Psoas muscle (tissue), 7 donors: ENCODE measurements at regions not wholly inside any gene's neighbourhood (a gene's known extent, or its start where the extent isn't known, plus 50 kb on each side); places are given as distances from the start of the nearest gene placed in this dataset.

ENCODE experiments used
- ATAC-seq, 4 donors: fragments of 200-7000 bp; cut with Tn5 transposase; one replicate each; pipeline ENCODE4 v1.9.1; 2020; ENCODE audit warnings: moderate library complexity in 3 of 4, mild to moderate bottlenecking in 2 of 4
- DNase-seq, 2 donors: peaks; one replicate each; pipeline ENCODE4 v3.0.0-alpha.2; 2020
- H3K27ac ChIP-seq: fragments of 200-600 bp; one replicate; pipeline ENCODE4 v1.8.0; 2022
- H3K27me3 ChIP-seq, 3 donors: fragments of 200-600 bp in 1 of 3; one replicate each; pipeline versions ENCODE4 v1.6.1 to v1.8.0; 2013 to 2022; ENCODE audit warnings: low read length in 2 of 3, mild to moderate bottlenecking in 2 of 3, moderate library complexity in 1 of 3; ENCODE audit not compliant: insufficient read depth in 3 of 3
- H3K36me3 ChIP-seq, 2 donors: fragments of 200-600 bp in 1 of 2; one replicate each; pipeline versions ENCODE4 v1.6.1 to v1.8.0; 2013 to 2022; ENCODE audit warnings: low read depth in 1 of 2, mild to moderate bottlenecking in 1 of 2, moderate library complexity in 1 of 2; ENCODE audit not compliant: insufficient read depth in 1 of 2
- H3K4me1 ChIP-seq: fragments of 200-600 bp; one replicate; pipeline ENCODE4 v1.8.0; 2022
- H3K4me3 ChIP-seq: fragments of 200-600 bp; one replicate; pipeline ENCODE4 v1.8.0; 2022; ENCODE audit warnings: mild to moderate bottlenecking
- H3K9me3 ChIP-seq: fragments of 200-600 bp; one replicate; pipeline ENCODE4 v1.8.0; 2022
- CTCF ChIP-seq: fragments of 200-600 bp; IDR thresholded peaks from one replicate; pipeline ENCODE4 v1.8.0; 2022; ENCODE audit warnings: antibody characterized with exemption
- WGBS, 3 donors: extraction: QIAGEN DNeasy Blood & Tissue Kit; methylation state at CpG; one replicate each; pipeline versions ENCODE4 v1.1.6 to v1.1.7; 2013; 5-methylcytosine and 5-hydroxymethylcytosine counted together
- intact Hi-C, 2 donors: fragments of 100-400 bp; cut with DNase I; formaldehyde crosslinking; loops; one replicate each; pipeline versions ENCODE4 v1.11.0 to v1.14.2; 2022
- donor health status: healthy with polysubstance abuse.
- donor health status: DM: no; HTN: no; CAD: no; lungs with moderate emphysema.
- donor health status: Bipolar disorder and iron deficiency.
- donor health status: healthy.
- donor health status: DM: yes; HTN: yes; CAD: no.
- donor health status: DM: no; HTN: no; CAD: no.
- donor health status: DM: yes; HTN: yes; CAD: no.

- no peaks in the 10 kb centered on the region for H3K9me3 ChIP-seq
- DNase-seq (no peak), ATAC-seq (no peak)
- no peaks in the 10 kb centered on the region for H3K27me3 ChIP-seq
- no peaks in the 10 kb centered on the region for H3K36me3 ChIP-seq
- H3K4me1 ChIP-seq = no peaks in the 10 kb centered on the region
- TF ChIP-seq CTCF = no peak
- no peak overlapping the region for H3K27ac ChIP-seq
- H3K4me3 ChIP-seq = no peak overlapping the region
- WGBS, 3 donors = 64 to 78% (median 78%) methylated on average over 3 of the region's 3 CpGs
- intact Hi-C loops = no loop called here
Measured at GRCh38 chr5:162382839-162383238, 315.3 kb downstream of the GABRG2 start.

GRCh38 chr5:162384225-162384624 lies 316.7 kb downstream of the GABRG2 start:
- Histone ChIP-seq H3K27me3 (no peaks in the 10 kb centered on the region), H3K4me1 (no peaks in the 10 kb centered on the region), H3K27ac (no peak overlapping the region), H3K4me3 (no peak overlapping the region), H3K9me3 (no peaks in the 10 kb centered on the region), H3K36me3 (no peaks in the 10 kb centered on the region)
- DNase-seq (no peak), ATAC-seq (no peak)
- 48 to 64% (median 55%) methylated on average over 2 of the region's 2 CpGs for WGBS, 3 donors
- no peak for TF ChIP-seq CTCF
- intact Hi-C loops = no loop called here

GRCh38 chr5:162391833-162392232 lies 324.3 kb downstream of the GABRG2 start:
- WGBS, 3 donors = 74 to 78% (median 77%) methylated on average over 4 of the region's 4 CpGs
- Histone ChIP-seq H3K4me1 (no peaks in the 10 kb centered on the region), H3K27ac (no peak overlapping the region), H3K9me3 (peaks cover 4% of the 10 kb centered on the region), H3K27me3 (no peaks in the 10 kb centered on the region), H3K4me3 (no peak overlapping the region), H3K36me3 (no peaks in the 10 kb centered on the region)
- TF ChIP-seq CTCF = no peak
- DNase-seq (no peak), ATAC-seq (no peak)
- intact Hi-C loops = no loop called here

- ATAC-seq (no peak), DNase-seq (no peak)
- intact Hi-C loops = no loop called here
- Histone ChIP-seq H3K9me3 (peaks cover 4% of the 10 kb centered on the region), H3K27ac (no peak overlapping the region), H3K36me3 (no peaks in the 10 kb centered on the region), H3K4me3 (no peak overlapping the region), H3K4me1 (no peaks in the 10 kb centered on the region), H3K27me3 (no peaks in the 10 kb centered on the region)
- TF ChIP-seq CTCF = no peak
Measured at GRCh38 chr5:162392336-162392735, 324.8 kb downstream of the GABRG2 start.

- Histone ChIP-seq H3K9me3 (peaks cover 4% of the 10 kb centered on the region), H3K4me1 (no peaks in the 10 kb centered on the region), H3K27ac (no peak overlapping the region), H3K36me3 (no peaks in the 10 kb centered on the region), H3K27me3 (no peaks in the 10 kb centered on the region), H3K4me3 (no peak overlapping the region)
- intact Hi-C loops = no loop called here
- TF ChIP-seq CTCF = no peak
- WGBS, 3 donors = 47 to 64% (median 49%) methylated on average over 4 of the region's 4 CpGs
- ATAC-seq (peak in 2 of 4 donors; percentile 61 to 75), DNase-seq (no peak)
Measured at GRCh38 chr5:162393534-162393933, 326.0 kb downstream of the GABRG2 start.
